HUES48 (cell line): ENCODE measurements at regions not wholly inside any gene's neighbourhood (a gene's known extent, or its start where the extent isn't known, plus 50 kb on each side); places are given as distances from the start of the nearest gene placed in this dataset.
"Not testable (repeated sequence)": the region's sequence is repeated elsewhere in the genome, so short reads cannot be mapped to it uniquely, and the experiment has no call there.

Experiments
- H3K27ac ChIP-seq: one replicate; pipeline ENCODE4 v1.7.0; 2013; ENCODE audit warnings: low read depth, low read length, inconsistent platforms
- H3K27me3 ChIP-seq: 2 replicates; pipeline ENCODE4 v1.6.1; 2013; ENCODE audit warnings: mild to moderate bottlenecking, low read length; ENCODE audit not compliant: control insufficient read depth, insufficient read depth
- H3K36me3 ChIP-seq: 2 replicates; pipeline ENCODE4 v1.6.1; 2013; ENCODE audit warnings: low read length; ENCODE audit not compliant: control insufficient read depth, insufficient read depth
- H3K4me1 ChIP-seq: 2 replicates; pipeline ENCODE4 v1.6.1; 2013; ENCODE audit warnings: mild to moderate bottlenecking, low read length; ENCODE audit not compliant: control insufficient read depth, insufficient read depth
- H3K4me3 ChIP-seq: 2 replicates; pipeline ENCODE4 v1.5.1; 2013; ENCODE audit warnings: mild to moderate bottlenecking, low read depth, low read length
- H3K9ac ChIP-seq: 2 replicates; pipeline ENCODE4 v1.6.1; 2013; ENCODE audit warnings: mild to moderate bottlenecking, low read depth, low read length, moderate library complexity
- H3K9me3 ChIP-seq: 2 replicates; pipeline ENCODE4 v1.6.1; 2013; ENCODE audit warnings: low read length; ENCODE audit not compliant: control insufficient read depth, insufficient read depth

DNA sequence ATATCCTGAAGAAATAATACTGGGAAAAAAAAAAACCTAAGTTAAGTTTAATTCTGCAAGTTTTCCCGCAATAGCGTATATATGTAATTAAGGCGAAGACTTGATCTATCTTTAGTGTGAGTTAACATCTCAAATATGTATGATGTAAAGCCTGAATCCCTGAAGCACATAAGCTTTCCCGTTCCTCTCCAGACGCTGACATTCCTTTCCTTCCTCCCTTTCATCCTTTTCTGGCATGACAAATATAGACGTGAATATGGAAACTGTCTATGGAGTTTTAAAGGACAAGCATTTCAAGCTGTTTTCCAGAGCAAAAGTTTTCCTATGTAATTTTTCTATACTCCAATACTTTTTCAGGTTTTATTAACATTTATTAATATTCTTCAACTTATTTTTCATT lies 637.0 kb downstream of the COL12A1 start:
- Histone ChIP-seq H3K4me3 (no peak overlapping the region), H3K9ac (no peak overlapping the region), H3K36me3 (no peaks in the 10 kb centered on the region), H3K27ac (no peak overlapping the region), H3K9me3 (no peaks in the 10 kb centered on the region), H3K27me3 (no peaks in the 10 kb centered on the region), H3K4me1 (no peaks in the 10 kb centered on the region; the same call in 1 of the 2 replicates)

DNA sequence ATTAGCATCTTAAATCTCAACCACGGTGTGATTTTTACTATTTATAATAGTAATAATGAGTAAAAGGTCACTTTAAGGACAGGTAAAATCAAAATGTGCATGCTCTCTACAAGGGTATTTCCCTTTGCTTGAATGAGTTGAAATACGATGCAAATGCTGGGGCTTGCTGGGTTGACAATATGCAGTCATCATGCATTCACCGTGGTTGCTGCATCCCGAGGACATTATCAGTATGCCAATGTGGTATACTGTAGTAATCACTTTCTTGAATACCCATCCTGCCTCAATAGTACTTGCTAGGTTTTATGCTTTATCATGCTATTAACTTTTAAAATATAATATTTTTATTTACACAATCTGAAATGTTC lies 637.9 kb downstream of the COL12A1 start:
- not testable (repeated sequence) for H3K9me3 ChIP-seq, H3K36me3 ChIP-seq, H3K27me3 ChIP-seq

DNA sequence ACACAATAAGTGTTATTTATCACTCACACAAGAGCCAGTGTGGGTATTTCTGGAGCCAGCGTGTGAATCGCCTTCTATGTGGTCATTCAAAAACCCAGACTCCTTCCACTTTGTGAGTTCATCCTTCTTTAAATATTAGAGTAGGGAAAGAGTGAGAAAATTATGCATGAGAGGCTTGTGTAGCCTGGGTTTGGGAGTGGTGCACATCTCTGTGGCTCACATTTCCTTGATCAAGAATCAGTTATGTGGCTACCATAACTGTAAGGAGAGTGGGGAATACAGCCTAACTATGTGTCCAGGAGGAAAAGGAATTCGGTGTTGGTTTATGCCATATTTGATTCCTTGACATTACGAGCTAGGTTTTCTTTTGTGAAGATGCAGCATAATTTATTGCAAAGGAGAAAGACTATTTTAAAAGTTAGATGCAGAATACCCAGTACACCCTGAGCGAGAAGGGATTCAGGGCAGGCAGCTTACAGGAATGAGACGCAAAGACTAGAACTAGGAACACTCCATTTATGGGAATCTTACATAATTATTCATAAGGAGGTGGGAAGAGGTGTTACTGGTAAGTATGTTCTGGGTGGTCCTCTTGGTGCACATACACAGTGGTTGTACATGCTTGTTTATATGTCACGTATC lies 638.5 kb downstream of the COL12A1 start:
- H3K36me3 ChIP-seq, result no peaks in the 10 kb centered on the region
- no peak overlapping the region for H3K9ac ChIP-seq
- H3K4me3 ChIP-seq, result no peak overlapping the region
- no peak overlapping the region for H3K27ac ChIP-seq
- no peaks in the 10 kb centered on the region; the same call in 1 of the 2 replicates for H3K4me1 ChIP-seq
- H3K9me3 ChIP-seq, result no peaks in the 10 kb centered on the region
- H3K27me3 ChIP-seq, result no peaks in the 10 kb centered on the region

More for the DNA sequence above, 637.9 kb downstream of the COL12A1 start:
- H3K9ac ChIP-seq, H3K4me3 ChIP-seq, H3K4me1 ChIP-seq, H3K27ac ChIP-seq: not testable (repeated sequence)

DNA sequence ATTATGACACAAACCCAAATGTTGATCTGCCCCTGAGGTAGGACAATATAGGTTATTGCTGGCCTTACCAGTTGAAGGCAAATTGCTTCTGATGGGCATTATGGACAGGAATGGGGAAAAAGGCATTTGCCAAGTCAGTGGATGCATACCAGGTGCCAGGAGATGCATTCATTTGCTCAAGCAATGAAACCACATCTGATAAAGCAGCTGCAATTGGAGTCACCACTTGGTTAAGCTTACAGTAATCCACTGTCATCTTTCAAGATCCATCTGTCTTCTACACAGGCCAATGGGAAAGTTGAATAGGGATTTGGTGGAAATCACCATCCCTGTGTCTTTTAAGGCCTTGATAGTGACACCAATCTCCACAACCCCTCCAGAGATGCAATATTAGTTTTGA lies 648.6 kb downstream of the COL12A1 start:
- Histone ChIP-seq H3K4me3 (no peak overlapping the region), H3K4me1 (no peaks in the 10 kb centered on the region), H3K27me3 (no peaks in the 10 kb centered on the region), H3K9ac (no peak overlapping the region), H3K36me3 (no peaks in the 10 kb centered on the region), H3K27ac (no peak overlapping the region), H3K9me3 (no peaks in the 10 kb centered on the region)

GRCh38 chr6:74554041-74554440 lies 651.8 kb downstream of the COL12A1 start:
- no peaks in the 10 kb centered on the region for H3K9me3 ChIP-seq
- no peak overlapping the region for H3K27ac ChIP-seq
- H3K4me1 ChIP-seq, result no peaks in the 10 kb centered on the region
- H3K4me3 ChIP-seq, result no peak overlapping the region
- no peaks in the 10 kb centered on the region for H3K27me3 ChIP-seq
- no peak overlapping the region for H3K9ac ChIP-seq
- no peaks in the 10 kb centered on the region for H3K36me3 ChIP-seq

GRCh38 chr6:74551896-74552295 lies 654.0 kb downstream of the COL12A1 start:
- no peaks in the 10 kb centered on the region for H3K27me3 ChIP-seq
- no peak overlapping the region for H3K4me3 ChIP-seq
- no peaks in the 10 kb centered on the region for H3K9me3 ChIP-seq
- H3K27ac ChIP-seq, result no peak overlapping the region
- H3K36me3 ChIP-seq, result no peaks in the 10 kb centered on the region
- no peaks in the 10 kb centered on the region for H3K4me1 ChIP-seq
- H3K9ac ChIP-seq, result no peak overlapping the region

DNA sequence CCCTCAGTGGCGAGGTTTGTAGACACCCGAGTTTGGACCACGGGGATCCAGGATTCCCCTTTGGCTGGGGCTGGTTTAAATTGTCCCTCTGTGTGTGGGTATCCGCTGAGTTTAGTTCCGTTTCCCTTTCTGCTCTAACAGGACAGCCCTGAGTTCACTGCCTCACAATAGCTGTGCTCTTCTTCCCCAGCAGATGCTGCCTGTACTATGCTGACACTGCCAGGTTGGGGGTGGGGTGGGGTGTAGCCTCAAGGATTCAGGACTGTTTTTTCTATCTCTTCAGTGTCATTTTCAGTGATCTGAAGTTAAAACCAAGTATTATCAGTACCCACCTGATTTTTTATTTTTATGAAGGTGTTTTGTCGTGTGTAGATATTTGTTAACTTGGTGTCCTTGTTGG lies 655.0 kb downstream of the COL12A1 start:
- Histone ChIP-seq H3K9ac (no peak overlapping the region), H3K27me3 (no peaks in the 10 kb centered on the region), H3K4me3 (no peak overlapping the region), H3K9me3 (no peaks in the 10 kb centered on the region), H3K36me3 (no peaks in the 10 kb centered on the region), H3K27ac (no peak overlapping the region), H3K4me1 (no peaks in the 10 kb centered on the region)

DNA sequence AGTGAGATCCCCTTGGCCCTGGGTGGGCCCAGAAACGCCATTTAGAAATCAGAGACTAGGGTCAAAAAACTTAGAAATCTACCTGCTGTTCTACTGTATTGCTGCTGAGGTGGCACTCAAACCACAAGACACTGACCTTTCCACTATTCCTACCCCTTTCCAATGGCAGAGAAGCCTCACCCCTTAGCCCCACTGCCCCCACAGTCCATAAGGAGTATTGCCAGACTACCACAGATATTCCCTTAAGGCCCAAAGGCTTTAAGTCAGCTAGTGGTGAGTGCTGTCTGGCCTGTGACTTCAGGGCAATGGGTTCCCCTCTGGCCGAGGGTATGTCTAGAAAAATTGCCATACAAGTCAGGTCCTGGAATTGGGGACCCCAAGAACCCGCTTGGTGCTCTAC lies 656.1 kb downstream of the COL12A1 start:
- Histone ChIP-seq H3K27ac (no peak overlapping the region), H3K4me3 (no peak overlapping the region), H3K9ac (no peak overlapping the region), H3K27me3 (no peaks in the 10 kb centered on the region), H3K4me1 (no peaks in the 10 kb centered on the region), H3K9me3 (peaks cover 3% of the 10 kb centered on the region), H3K36me3 (no peaks in the 10 kb centered on the region)

GRCh38 chr6:74534465-74535211 lies 671.2 kb downstream of the COL12A1 start:
- Histone ChIP-seq H3K4me1 (no peaks in the 10 kb centered on the region), H3K9me3 (no peaks in the 10 kb centered on the region; the same call in 1 of the 2 replicates), H3K4me3 (no peak overlapping the region), H3K36me3 (no peaks in the 10 kb centered on the region), H3K27me3 (no peaks in the 10 kb centered on the region), H3K27ac (peak overlapping the region; percentile 42), H3K9ac (no peak overlapping the region)

GRCh38 chr6:74519163-74519562 lies 686.7 kb downstream of the COL12A1 start:
- Histone ChIP-seq H3K9ac (no peak overlapping the region), H3K27ac (no peak overlapping the region), H3K4me1 (no peaks in the 10 kb centered on the region), H3K36me3 (no peaks in the 10 kb centered on the region), H3K27me3 (no peaks in the 10 kb centered on the region), H3K4me3 (no peak overlapping the region), H3K9me3 (no peaks in the 10 kb centered on the region)

GRCh38 chr6:74518035-74518434 lies 687.8 kb downstream of the COL12A1 start:
- H3K9me3 ChIP-seq, result no peaks in the 10 kb centered on the region
- H3K9ac ChIP-seq, result no peak overlapping the region
- no peaks in the 10 kb centered on the region for H3K4me1 ChIP-seq
- H3K27ac ChIP-seq, result no peak overlapping the region
- no peaks in the 10 kb centered on the region for H3K36me3 ChIP-seq
- no peaks in the 10 kb centered on the region for H3K27me3 ChIP-seq
- H3K4me3 ChIP-seq, result no peak overlapping the region
